A673 (cell line): ENCODE measurements at regions not wholly inside any gene's neighbourhood (a gene's known extent, or its start where the extent isn't known, plus 50 kb on each side); places are given as distances from the start of the nearest gene placed in this dataset.
"Not testable (repeated sequence)": the region's sequence is repeated elsewhere in the genome, so short reads cannot be mapped to it uniquely, and the experiment has no call there.

Experiments
- EZH2 ChIP-seq: fragments of 200-600 bp; sonication (generic); IDR thresholded peaks from 2 replicates; pipeline ENCODE4 v1.6.1; 2017; ENCODE audit warnings: borderline replicate concordance, low read depth, mild to moderate bottlenecking, mixed read lengths, antibody characterized with exemption, low read length; ENCODE audit not compliant: poor library complexity, severe bottlenecking
- TF ChIP-seq, protein P1 (sequence below): fragments of 300-800, 200-600 bp; sonication (generic); conservative IDR thresholded peaks from 2 replicates; pipeline ENCODE4 v1.5.1; 2017; ENCODE audit warnings: low read depth, mild to moderate bottlenecking, antibody characterized with exemption, low read length, moderate library complexity, mixed read lengths

DNA sequence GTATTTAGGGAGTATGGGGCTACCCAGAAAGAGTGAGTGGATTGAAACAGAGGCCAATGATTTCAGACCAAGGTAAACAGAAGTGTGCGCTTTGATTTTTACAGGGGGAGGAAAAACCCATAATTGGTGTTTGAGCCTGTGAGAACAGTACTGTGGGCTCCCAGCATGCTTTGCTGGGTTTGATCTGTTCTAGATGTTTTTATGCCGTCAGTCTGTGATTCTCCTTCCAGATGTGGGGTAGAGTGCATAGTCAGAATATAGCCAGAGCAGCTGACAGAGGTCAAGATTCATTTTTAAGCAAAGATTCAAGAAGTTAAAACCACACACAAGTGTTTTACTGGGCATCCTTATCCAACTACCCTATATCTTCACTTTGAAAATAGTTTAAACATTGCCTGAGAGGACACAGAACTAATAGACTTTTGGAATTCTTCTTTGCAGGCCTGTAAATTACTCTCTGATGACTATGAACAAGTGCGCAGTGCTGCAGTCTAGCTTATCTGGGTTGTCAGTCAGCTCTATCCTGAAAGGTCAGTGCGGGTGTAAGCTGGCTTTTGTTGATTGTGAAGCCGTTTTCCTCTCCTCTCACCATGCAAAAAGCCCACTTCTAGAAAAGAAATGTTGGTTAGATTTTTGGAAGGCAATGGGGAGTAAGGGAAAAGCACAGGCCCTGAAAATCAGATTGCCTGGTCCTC is 216.2 kb upstream of the VKORC1L1 start:
- not testable (repeated sequence) for TF ChIP-seq EZH2
- TF ChIP-seq, protein P1, sequence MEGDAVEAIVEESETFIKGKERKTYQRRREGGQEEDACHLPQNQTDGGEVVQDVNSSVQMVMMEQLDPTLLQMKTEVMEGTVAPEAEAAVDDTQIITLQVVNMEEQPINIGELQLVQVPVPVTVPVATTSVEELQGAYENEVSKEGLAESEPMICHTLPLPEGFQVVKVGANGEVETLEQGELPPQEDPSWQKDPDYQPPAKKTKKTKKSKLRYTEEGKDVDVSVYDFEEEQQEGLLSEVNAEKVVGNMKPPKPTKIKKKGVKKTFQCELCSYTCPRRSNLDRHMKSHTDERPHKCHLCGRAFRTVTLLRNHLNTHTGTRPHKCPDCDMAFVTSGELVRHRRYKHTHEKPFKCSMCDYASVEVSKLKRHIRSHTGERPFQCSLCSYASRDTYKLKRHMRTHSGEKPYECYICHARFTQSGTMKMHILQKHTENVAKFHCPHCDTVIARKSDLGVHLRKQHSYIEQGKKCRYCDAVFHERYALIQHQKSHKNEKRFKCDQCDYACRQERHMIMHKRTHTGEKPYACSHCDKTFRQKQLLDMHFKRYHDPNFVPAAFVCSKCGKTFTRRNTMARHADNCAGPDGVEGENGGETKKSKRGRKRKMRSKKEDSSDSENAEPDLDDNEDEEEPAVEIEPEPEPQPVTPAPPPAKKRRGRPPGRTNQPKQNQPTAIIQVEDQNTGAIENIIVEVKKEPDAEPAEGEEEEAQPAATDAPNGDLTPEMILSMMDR = not testable (repeated sequence)
